ENCODE measurements at regions not wholly inside any gene's neighbourhood (a gene's known extent, or its start where the extent isn't known, plus 50 kb on each side); places are given as distances from the start of the nearest gene placed in this dataset.
"Not testable (repeated sequence)": the region's sequence is repeated elsewhere in the genome, so short reads cannot be mapped to it uniquely, and the experiment has no call there.

GRCh38 chr2:234156326-234156725 is 105.8 kb downstream of the SPP2 start:
- no peak for DNase-seq (ENCODE audit: low read depth in 1 of 2, low spot score in 1 of 2)
- H3K27ac ChIP-seq (replicated peaks): no peak overlapping the region
- TF ChIP-seq SPI1 (IDR thresholded peaks at IDR 0.05; ENCODE audit: borderline replicate concordance, low read depth) (no peak), REST (IDR thresholded peaks at IDR 0.05; ENCODE audit: insufficient replicate concordance, low read depth) (no peak), GABPA (IDR thresholded peaks at IDR 0.05; ENCODE audit: low read depth) (no peak), POLR2AphosphoS5 (IDR thresholded peaks at IDR 0.05; ENCODE audit: low read depth) (no peak)
- TF ChIP-seq, protein P1, sequence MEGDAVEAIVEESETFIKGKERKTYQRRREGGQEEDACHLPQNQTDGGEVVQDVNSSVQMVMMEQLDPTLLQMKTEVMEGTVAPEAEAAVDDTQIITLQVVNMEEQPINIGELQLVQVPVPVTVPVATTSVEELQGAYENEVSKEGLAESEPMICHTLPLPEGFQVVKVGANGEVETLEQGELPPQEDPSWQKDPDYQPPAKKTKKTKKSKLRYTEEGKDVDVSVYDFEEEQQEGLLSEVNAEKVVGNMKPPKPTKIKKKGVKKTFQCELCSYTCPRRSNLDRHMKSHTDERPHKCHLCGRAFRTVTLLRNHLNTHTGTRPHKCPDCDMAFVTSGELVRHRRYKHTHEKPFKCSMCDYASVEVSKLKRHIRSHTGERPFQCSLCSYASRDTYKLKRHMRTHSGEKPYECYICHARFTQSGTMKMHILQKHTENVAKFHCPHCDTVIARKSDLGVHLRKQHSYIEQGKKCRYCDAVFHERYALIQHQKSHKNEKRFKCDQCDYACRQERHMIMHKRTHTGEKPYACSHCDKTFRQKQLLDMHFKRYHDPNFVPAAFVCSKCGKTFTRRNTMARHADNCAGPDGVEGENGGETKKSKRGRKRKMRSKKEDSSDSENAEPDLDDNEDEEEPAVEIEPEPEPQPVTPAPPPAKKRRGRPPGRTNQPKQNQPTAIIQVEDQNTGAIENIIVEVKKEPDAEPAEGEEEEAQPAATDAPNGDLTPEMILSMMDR (IDR thresholded peaks at IDR 0.05; ENCODE audit: insufficient read depth, low read length): no peak
- no peak overlapping the region for H3K4me3 ChIP-seq (replicated peaks; ENCODE audit: insufficient read depth, low read length)
- H3K27me3 ChIP-seq (ENCODE audit: insufficient read depth, poor library complexity, severe bottlenecking): peaks cover 2% of the 10 kb centered on the region

DNA sequence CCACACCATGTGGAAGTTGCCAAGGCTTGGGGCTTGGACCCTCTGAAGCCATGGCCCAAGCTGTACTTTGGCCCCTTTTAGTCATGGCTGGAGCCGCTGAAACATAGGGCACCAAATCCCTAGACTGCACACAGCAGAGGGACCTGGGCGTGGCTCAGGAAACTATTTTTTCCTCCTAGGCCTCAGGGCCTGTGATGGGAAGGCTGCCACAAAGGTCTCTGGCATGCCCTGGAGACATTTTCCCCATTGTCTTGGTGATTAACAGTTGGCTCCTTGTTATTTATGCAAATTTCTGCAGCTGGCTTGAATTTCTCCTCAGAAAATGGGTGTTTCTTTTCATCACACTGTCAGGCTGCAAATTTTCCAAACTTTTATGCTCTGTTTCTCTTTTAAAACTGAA is 102.3 kb downstream of the SPP2 start:
- not testable (repeated sequence) for H3K27ac ChIP-seq (replicated peaks)

DNA sequence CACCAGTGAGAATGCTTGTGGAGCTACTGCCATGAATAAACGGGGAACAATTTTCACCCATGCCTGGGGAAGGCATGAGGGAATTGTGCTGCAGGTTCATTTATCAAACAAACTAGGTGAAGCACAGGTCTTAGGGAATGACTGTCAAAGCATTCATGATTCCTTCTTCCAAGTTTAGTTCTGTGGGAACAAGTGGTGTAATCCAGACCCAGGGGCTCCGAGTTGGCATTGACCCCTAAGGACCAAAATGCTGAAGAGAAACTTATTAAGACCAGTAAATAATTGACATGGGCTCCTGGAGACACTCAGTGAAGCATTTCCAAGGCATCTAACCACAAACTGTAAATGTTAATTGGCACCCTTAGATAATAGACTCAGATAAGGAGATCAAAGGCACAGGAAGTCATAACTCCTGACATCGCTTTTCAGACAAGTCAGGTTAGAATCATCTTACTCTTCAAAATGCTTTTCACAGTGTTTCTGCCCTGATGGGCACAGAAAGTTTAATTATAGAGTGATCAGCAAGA is 96.9 kb downstream of the SPP2 start:
- H3K27me3 ChIP-seq (ENCODE audit: insufficient read depth, poor library complexity, severe bottlenecking): no peaks in the 10 kb centered on the region
- no peak overlapping the region for H3K27ac ChIP-seq (replicated peaks)
- H3K4me3 ChIP-seq (replicated peaks; ENCODE audit: insufficient read depth, low read length): no peak overlapping the region
- DNase-seq (ENCODE audit: low read depth in 1 of 2, low spot score in 1 of 2): no peak
- TF ChIP-seq SPI1 (IDR thresholded peaks at IDR 0.05; ENCODE audit: borderline replicate concordance, low read depth) (no peak), REST (IDR thresholded peaks at IDR 0.05; ENCODE audit: insufficient replicate concordance, low read depth) (no peak), GABPA (IDR thresholded peaks at IDR 0.05; ENCODE audit: low read depth) (no peak), POLR2AphosphoS5 (IDR thresholded peaks at IDR 0.05; ENCODE audit: low read depth) (no peak)
- TF ChIP-seq, protein P1 (IDR thresholded peaks at IDR 0.05; ENCODE audit: insufficient read depth, low read length): no peak

More for the DNA sequence above, 102.3 kb downstream of the SPP2 start:
- H3K4me3 ChIP-seq (replicated peaks; ENCODE audit: insufficient read depth, low read length); DNase-seq (ENCODE audit: low read depth in 1 of 2, low spot score in 1 of 2); H3K27me3 ChIP-seq (ENCODE audit: insufficient read depth, poor library complexity, severe bottlenecking): not testable (repeated sequence)

DNA sequence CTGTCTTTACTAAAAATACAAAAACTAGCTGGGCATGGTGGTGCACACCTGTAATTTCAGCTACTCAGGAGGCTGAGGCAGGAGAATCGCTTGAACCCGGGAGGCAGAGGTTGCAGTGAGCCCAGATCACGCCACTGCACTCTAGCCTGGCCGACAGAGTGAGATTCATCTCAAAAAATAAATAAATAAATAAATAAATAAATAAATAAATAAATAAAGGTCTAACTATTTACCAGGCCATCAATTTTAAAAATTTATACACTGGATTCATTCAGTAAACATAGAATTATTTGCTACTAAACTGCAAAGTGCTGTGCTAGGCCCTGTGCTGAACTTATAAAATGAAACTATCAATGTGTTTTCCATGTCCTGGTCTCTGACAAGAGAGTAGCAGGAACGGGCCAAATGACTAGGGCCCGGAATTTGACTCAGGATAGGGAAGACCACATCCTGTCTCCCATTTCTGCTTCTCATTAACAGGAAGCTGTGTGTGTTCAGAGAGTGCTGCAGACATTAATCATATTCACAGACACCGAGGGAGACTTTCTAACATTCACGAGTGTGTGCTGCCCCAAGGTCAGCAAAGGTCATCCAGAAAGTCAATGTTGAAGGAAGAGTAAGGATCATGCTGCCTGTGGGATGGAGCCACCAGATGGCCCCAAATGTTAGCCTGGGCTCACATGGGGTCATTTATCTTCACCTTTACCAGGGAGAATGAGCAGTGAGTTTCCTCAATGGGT is 95.8 kb downstream of the SPP2 start:
- no peak for DNase-seq (ENCODE audit: low read depth in 1 of 2, low spot score in 1 of 2)
- no peak overlapping the region for H3K27ac ChIP-seq (replicated peaks)
- TF ChIP-seq, protein P1 (IDR thresholded peaks at IDR 0.05; ENCODE audit: insufficient read depth, low read length): no peak
- TF ChIP-seq POLR2AphosphoS5 (IDR thresholded peaks at IDR 0.05; ENCODE audit: low read depth): no peak
- no peak for TF ChIP-seq GABPA (IDR thresholded peaks at IDR 0.05; ENCODE audit: low read depth)
- no peak for TF ChIP-seq REST (IDR thresholded peaks at IDR 0.05; ENCODE audit: insufficient replicate concordance, low read depth)
- no peak for TF ChIP-seq SPI1 (IDR thresholded peaks at IDR 0.05; ENCODE audit: borderline replicate concordance, low read depth)
- no peaks in the 10 kb centered on the region for H3K27me3 ChIP-seq (ENCODE audit: insufficient read depth, poor library complexity, severe bottlenecking)
- no peak overlapping the region for H3K4me3 ChIP-seq (replicated peaks; ENCODE audit: insufficient read depth, low read length)
